ENCODE measurements at regions not wholly inside any gene's neighbourhood (a gene's known extent, or its start where the extent isn't known, plus 50 kb on each side); places are given as distances from the start of the nearest gene placed in this dataset.

- Histone ChIP-seq H4K20me1 (ENCODE audit: insufficient read depth, low read length, poor library complexity, severe bottlenecking) (no peaks in the 10 kb centered on the region), H3K36me3 (ENCODE audit: insufficient read depth, low read length) (no peaks in the 10 kb centered on the region), H3K79me2 (ENCODE audit: insufficient read depth, low read length) (no peaks in the 10 kb centered on the region), H3K27me3 (ENCODE audit: insufficient read depth, low read length, poor library complexity, severe bottlenecking) (no peaks in the 10 kb centered on the region), H3K9me3 (ENCODE audit: insufficient read depth, low read depth, low read length) (no peaks in the 10 kb centered on the region), H3K4me2 (ENCODE audit: low read depth, low read length, poor library complexity, severe bottlenecking) (no peak overlapping the region), H3K9me2 (replicated peaks; ENCODE audit: low read depth, low read length) (no peaks in the 10 kb centered on the region), H3K4me3 (ENCODE audit: low read length, poor library complexity, severe bottlenecking) (no peak overlapping the region), H3F3A (ENCODE audit: low read depth) (no peaks in the 10 kb centered on the region), H3K9ac (ENCODE audit: low read depth, low read length, poor library complexity, severe bottlenecking) (no peak overlapping the region), H2AFZ (ENCODE audit: low read length) (no peak overlapping the region), H3K4me1 (ENCODE audit: insufficient read depth, low read length, poor library complexity, severe bottlenecking) (no peaks in the 10 kb centered on the region)
- TF ChIP-seq CTCF (conservative IDR thresholded peaks at IDR 0.05; ENCODE audit: low read length) (no peak), EZH2phosphoT487 (IDR thresholded peaks at IDR 0.05; ENCODE audit: borderline replicate concordance) (no peak)
Measured at GRCh38 chr7:133155642-133156041, 73.8 kb upstream of the CHCHD3 start.

GRCh38 chr7:133157045-133157444, 75.2 kb upstream of the CHCHD3 start:
- no peak overlapping the region for H3K4me3 ChIP-seq (ENCODE audit: low read length, poor library complexity, severe bottlenecking)
- no peaks in the 10 kb centered on the region for H3F3A ChIP-seq (ENCODE audit: low read depth)
- no peaks in the 10 kb centered on the region for H3K36me3 ChIP-seq (ENCODE audit: insufficient read depth, low read length)
- no peaks in the 10 kb centered on the region for H3K4me1 ChIP-seq (ENCODE audit: insufficient read depth, low read length, poor library complexity, severe bottlenecking)
- no peaks in the 10 kb centered on the region for H3K79me2 ChIP-seq (ENCODE audit: insufficient read depth, low read length)
- no peaks in the 10 kb centered on the region for H3K9me3 ChIP-seq (ENCODE audit: insufficient read depth, low read depth, low read length)
- H3K9ac ChIP-seq (ENCODE audit: low read depth, low read length, poor library complexity, severe bottlenecking): no peak overlapping the region
- no peaks in the 10 kb centered on the region for H4K20me1 ChIP-seq (ENCODE audit: insufficient read depth, low read length, poor library complexity, severe bottlenecking)
- TF ChIP-seq EZH2phosphoT487 (IDR thresholded peaks at IDR 0.05; ENCODE audit: borderline replicate concordance) (no peak), CTCF (conservative IDR thresholded peaks at IDR 0.05; ENCODE audit: low read length) (no peak)
- H3K4me2 ChIP-seq (ENCODE audit: low read depth, low read length, poor library complexity, severe bottlenecking): no peak overlapping the region
- H2AFZ ChIP-seq (ENCODE audit: low read length): no peak overlapping the region
- no peaks in the 10 kb centered on the region for H3K27me3 ChIP-seq (ENCODE audit: insufficient read depth, low read length, poor library complexity, severe bottlenecking)
- no peaks in the 10 kb centered on the region for H3K9me2 ChIP-seq (replicated peaks; ENCODE audit: low read depth, low read length)

GRCh38 chr7:133164498-133164897, 82.6 kb upstream of the CHCHD3 start:
- no peaks in the 10 kb centered on the region for H3K79me2 ChIP-seq (ENCODE audit: insufficient read depth, low read length)
- H3F3A ChIP-seq (ENCODE audit: low read depth): no peaks in the 10 kb centered on the region
- no peaks in the 10 kb centered on the region for H3K9me3 ChIP-seq (ENCODE audit: insufficient read depth, low read depth, low read length)
- H3K4me1 ChIP-seq (ENCODE audit: insufficient read depth, low read length, poor library complexity, severe bottlenecking): no peaks in the 10 kb centered on the region
- no peak overlapping the region for H2AFZ ChIP-seq (ENCODE audit: low read length)
- no peaks in the 10 kb centered on the region for H4K20me1 ChIP-seq (ENCODE audit: insufficient read depth, low read length, poor library complexity, severe bottlenecking)
- no peaks in the 10 kb centered on the region for H3K9me2 ChIP-seq (replicated peaks; ENCODE audit: low read depth, low read length)
- H3K36me3 ChIP-seq (ENCODE audit: insufficient read depth, low read length): no peaks in the 10 kb centered on the region
- H3K27me3 ChIP-seq (ENCODE audit: insufficient read depth, low read length, poor library complexity, severe bottlenecking): no peaks in the 10 kb centered on the region
- TF ChIP-seq CTCF (conservative IDR thresholded peaks at IDR 0.05; ENCODE audit: low read length) (no peak), EZH2phosphoT487 (IDR thresholded peaks at IDR 0.05; ENCODE audit: borderline replicate concordance) (no peak)
- no peak overlapping the region for H3K9ac ChIP-seq (ENCODE audit: low read depth, low read length, poor library complexity, severe bottlenecking)
- H3K4me3 ChIP-seq (ENCODE audit: low read length, poor library complexity, severe bottlenecking): no peak overlapping the region
- H3K4me2 ChIP-seq (ENCODE audit: low read depth, low read length, poor library complexity, severe bottlenecking): no peak overlapping the region

Measured in Loucy (cell line).